Body of pancreas (tissue), 4 donors: ENCODE measurements at regions not wholly inside any gene's neighbourhood (a gene's known extent, or its start where the extent isn't known, plus 50 kb on each side); places are given as distances from the start of the nearest gene placed in this dataset.

Source experiments
- ATAC-seq: fragments of 150-250 bp; one replicate; pipeline ENCODE4 v1.9.1; 2016
- DNase-seq, 4 donors: peaks; one replicate each; pipeline ENCODE4 v3.0.0-alpha.2; 2019
- H3K27ac ChIP-seq, 4 donors: fragments of 200-600 bp; sonication (generic); 1 replicate in 3 of 4; 2 replicates in 1 of 4; pipeline versions ENCODE4 v1.5.1 to v1.6.1; 2016 to 2019; ENCODE audit warnings: mild to moderate bottlenecking in 1 of 4, mixed read lengths in 1 of 4, moderate library complexity in 1 of 4
- H3K27me3 ChIP-seq, 2 donors: fragments of 200-600 bp; sonication (generic); one replicate each; pipeline ENCODE4 v1.6.0; 2016; ENCODE audit warnings: mild to moderate bottlenecking in 1 of 2
- H3K36me3 ChIP-seq, 2 donors: fragments of 200-600 bp; sonication (generic); replicated peaks in 1 of 2; 2 replicates each; pipeline ENCODE4 v1.5.1; 2016; ENCODE audit warnings: low read depth in 2 of 2; ENCODE audit not compliant: insufficient read depth in 1 of 2
- H3K4me1 ChIP-seq: fragments of 200-600 bp; sonication (generic); one replicate; pipeline ENCODE4 v1.6.0; 2016
- H3K4me3 ChIP-seq, 2 donors: fragments of 200-600 bp; sonication (generic); 1 replicate in 1 of 2; 2 replicates in 1 of 2; pipeline ENCODE4 v1.5.1; 2016 to 2019
- H3K9me3 ChIP-seq, 3 donors: fragments of 200-600 bp; sonication (generic); 1 replicate in 2 of 3; 2 replicates in 1 of 3; pipeline ENCODE4 v1.5.1; 2016
- POLR2A ChIP-seq, 3 donors: fragments of 450-650 bp; IDR thresholded peaks; one replicate each; pipeline ENCODE4 v1.6.1; 2016; ENCODE audit warnings: antibody characterized with exemption in 3 of 3, mild to moderate bottlenecking in 2 of 3
- WGBS, 2 donors: methylation state at CpG; one replicate each; pipeline ENCODE4 v1.1.5; 2017; 5-methylcytosine and 5-hydroxymethylcytosine counted together
- intact Hi-C: fragments of 100-400 bp; cut with DNase I; formaldehyde crosslinking; loops from one replicate; pipeline ENCODE4 v1.15.1; 2023
- TF ChIP-seq, protein P1 (sequence below), 7 experiments: fragments of 450-650 bp in 4 of 7; fragments of 200-600 bp in 3 of 7; sonication (generic) in 3 of 7; IDR thresholded peaks; one replicate each; pipeline ENCODE4 v1.5.1; 2016 to 2019; ENCODE audit warnings: antibody characterized with exemption in 7 of 7

DNA sequence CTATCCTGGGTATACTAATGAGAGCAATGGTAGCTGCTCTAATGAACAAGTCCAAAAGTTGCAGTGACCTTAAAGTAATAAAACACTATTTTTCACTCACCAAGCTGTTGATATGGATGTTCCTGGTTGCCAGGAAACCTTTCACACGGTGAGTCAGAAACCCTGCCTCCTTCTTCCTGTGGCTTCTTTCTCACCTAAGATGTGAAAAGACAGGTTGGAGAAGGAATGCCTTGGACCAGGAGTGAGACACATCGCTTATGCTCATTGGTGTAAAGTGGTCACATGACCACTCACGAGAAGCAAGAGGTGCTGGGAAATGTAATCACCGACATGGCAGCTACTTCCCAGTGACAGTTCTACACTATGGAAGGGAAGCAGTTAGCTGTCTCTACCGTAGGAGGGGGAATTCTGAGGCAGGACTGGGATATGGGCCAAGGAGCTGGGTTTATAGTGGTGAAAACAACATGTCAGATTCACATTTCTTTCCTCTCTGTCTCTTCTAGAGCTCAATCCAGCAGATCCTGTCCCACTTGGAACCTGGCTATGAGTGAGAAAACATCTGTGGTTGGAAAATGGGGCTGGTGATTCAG is 320.4 kb upstream of the KLF4 start:
- no peaks in the 10 kb centered on the region for H3K36me3 ChIP-seq
- no peak for ATAC-seq
- TF ChIP-seq POLR2A (IDR thresholded peaks at IDR 0.05) = no peak
- TF ChIP-seq, protein P1, sequence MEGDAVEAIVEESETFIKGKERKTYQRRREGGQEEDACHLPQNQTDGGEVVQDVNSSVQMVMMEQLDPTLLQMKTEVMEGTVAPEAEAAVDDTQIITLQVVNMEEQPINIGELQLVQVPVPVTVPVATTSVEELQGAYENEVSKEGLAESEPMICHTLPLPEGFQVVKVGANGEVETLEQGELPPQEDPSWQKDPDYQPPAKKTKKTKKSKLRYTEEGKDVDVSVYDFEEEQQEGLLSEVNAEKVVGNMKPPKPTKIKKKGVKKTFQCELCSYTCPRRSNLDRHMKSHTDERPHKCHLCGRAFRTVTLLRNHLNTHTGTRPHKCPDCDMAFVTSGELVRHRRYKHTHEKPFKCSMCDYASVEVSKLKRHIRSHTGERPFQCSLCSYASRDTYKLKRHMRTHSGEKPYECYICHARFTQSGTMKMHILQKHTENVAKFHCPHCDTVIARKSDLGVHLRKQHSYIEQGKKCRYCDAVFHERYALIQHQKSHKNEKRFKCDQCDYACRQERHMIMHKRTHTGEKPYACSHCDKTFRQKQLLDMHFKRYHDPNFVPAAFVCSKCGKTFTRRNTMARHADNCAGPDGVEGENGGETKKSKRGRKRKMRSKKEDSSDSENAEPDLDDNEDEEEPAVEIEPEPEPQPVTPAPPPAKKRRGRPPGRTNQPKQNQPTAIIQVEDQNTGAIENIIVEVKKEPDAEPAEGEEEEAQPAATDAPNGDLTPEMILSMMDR (IDR thresholded peaks at IDR 0.05) = no peak
- H3K4me1 ChIP-seq = no peaks in the 10 kb centered on the region
- no peak overlapping the region for H3K4me3 ChIP-seq
- no peak overlapping the region for H3K27ac ChIP-seq
- 52 to 57% methylated on average over 5 of the region's 5 CpGs for WGBS, 2 donors
- no peak for DNase-seq
- no peaks in the 10 kb centered on the region for H3K9me3 ChIP-seq
- H3K27me3 ChIP-seq = no peaks in the 10 kb centered on the region
- intact Hi-C loops = no loop called here

DNA sequence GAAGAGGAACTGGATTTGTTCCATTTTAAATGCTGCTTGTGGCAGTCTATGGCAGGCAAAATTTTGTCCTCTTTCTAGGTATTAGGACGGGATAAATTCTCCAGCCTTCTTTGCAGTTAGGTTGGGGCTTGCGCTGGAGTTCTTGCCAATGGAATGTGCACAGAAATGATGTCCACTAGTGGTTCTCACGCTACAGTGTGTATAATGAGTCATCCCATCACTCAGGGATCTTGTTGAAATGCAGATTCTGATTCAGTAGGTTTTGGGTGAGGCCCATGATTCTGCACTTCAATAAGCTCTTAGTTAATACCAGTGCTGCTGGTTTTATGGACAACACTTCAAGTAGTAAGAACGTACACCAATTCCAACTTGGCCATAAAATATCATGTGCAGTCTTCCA is 317.6 kb upstream of the KLF4 start:
- no peaks in the 10 kb centered on the region for H3K36me3 ChIP-seq
- H3K4me3 ChIP-seq = no peak overlapping the region
- no peaks in the 10 kb centered on the region for H3K4me1 ChIP-seq
- intact Hi-C loops = no loop called here
- TF ChIP-seq, protein P1 (IDR thresholded peaks at IDR 0.05) = no peak
- TF ChIP-seq POLR2A (IDR thresholded peaks at IDR 0.05) = no peak
- no peak overlapping the region for H3K27ac ChIP-seq
- no peak for ATAC-seq
- DNase-seq = no peak
- no peaks in the 10 kb centered on the region for H3K27me3 ChIP-seq
- WGBS, 2 donors = 77 to 79% methylated on average over 4 of the region's 4 CpGs
- no peaks in the 10 kb centered on the region for H3K9me3 ChIP-seq

DNA sequence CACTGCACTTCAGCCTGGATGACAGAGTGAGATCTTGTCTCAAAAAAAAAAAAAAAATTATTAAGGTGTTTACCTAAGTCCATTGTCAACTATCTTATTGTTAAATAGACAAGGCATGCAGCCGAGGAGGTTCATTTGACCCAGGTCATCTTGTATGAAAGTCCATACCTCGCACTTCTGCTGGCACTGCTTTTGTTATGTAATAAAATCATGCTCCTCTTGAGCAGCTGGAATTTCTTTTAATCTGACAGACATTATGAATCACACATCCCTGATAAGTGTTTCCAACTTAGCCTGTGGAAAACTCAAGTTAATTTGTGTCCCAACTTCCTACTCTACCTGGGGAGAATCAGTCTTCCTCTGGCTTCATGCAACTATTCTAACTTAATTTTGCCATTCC is 315.6 kb upstream of the KLF4 start:
- Histone ChIP-seq H3K9me3 (no peaks in the 10 kb centered on the region), H3K4me1 (no peaks in the 10 kb centered on the region), H3K27me3 (no peaks in the 10 kb centered on the region), H3K4me3 (no peak overlapping the region), H3K27ac (no peak overlapping the region), H3K36me3 (no peaks in the 10 kb centered on the region)
- 57 to 60% methylated on average over 2 of the region's 2 CpGs for WGBS, 2 donors
- no peak for DNase-seq
- no peak for ATAC-seq
- intact Hi-C loops = no loop called here
- TF ChIP-seq, protein P1 (IDR thresholded peaks at IDR 0.05) = no peak
- TF ChIP-seq POLR2A (IDR thresholded peaks at IDR 0.05) = no peak

DNA sequence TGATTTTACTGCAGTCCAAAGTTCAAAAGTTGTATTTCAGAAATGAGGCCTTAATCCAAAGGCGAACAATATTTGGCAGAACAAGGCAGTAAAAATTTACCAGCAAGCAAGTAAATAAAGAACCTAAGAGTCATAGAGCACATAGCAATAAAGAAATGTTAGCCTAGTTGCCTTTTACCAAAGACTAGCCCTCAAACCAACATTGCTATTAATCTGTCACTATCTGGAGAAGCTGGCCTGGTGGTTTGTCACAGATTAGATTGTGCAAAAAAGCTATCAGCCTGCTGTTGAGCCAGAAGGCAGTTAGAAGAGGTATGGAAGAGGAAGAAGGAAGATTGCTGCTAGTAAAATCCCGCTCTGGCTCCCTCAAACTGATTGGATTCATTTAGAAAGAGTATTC is 304.7 kb upstream of the KLF4 start:
- ATAC-seq (no peak), DNase-seq (no peak)
- no peaks in the 10 kb centered on the region for H3K4me1 ChIP-seq
- H3K36me3 ChIP-seq = no peaks in the 10 kb centered on the region
- H3K27ac ChIP-seq = no peak overlapping the region
- WGBS, 2 donors = 71 to 85% methylated on average over 2 of the region's 2 CpGs
- no peak overlapping the region for H3K4me3 ChIP-seq
- intact Hi-C loops = no loop called here
- TF ChIP-seq, protein P1 (IDR thresholded peaks at IDR 0.05) = no peak
- TF ChIP-seq POLR2A (IDR thresholded peaks at IDR 0.05) = no peak
- no peaks in the 10 kb centered on the region for H3K9me3 ChIP-seq
- no peaks in the 10 kb centered on the region for H3K27me3 ChIP-seq

DNA sequence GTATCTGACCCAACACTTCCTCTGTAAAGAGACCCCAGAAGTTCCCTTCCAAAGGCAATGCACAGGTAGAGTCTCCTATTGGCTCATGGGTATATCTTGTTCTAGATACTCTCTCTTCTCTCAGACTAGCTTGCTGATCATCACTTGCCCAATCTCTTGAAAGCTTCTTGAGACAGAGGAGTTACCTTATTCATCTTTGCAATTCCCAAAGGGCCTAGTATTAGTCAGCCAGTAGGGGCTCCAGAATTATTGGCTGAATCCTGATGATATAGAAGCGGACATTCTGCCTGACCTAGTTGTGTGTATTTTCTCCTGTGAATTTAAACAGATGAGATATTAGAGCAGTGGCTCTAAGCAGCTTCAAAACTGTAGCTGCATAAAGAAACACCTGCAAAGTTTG is 304.0 kb upstream of the KLF4 start:
- Histone ChIP-seq H3K36me3 (no peaks in the 10 kb centered on the region), H3K4me3 (no peak overlapping the region), H3K4me1 (no peaks in the 10 kb centered on the region), H3K27ac (no peak overlapping the region), H3K9me3 (no peaks in the 10 kb centered on the region), H3K27me3 (no peaks in the 10 kb centered on the region)
- ATAC-seq (no peak), DNase-seq (no peak)
- intact Hi-C loops = no loop called here
- no peak for TF ChIP-seq POLR2A (IDR thresholded peaks at IDR 0.05)
- TF ChIP-seq, protein P1 (IDR thresholded peaks at IDR 0.05) = no peak
- 73 to 87% methylated on average over 1 of the region's 1 CpG for WGBS, 2 donors
